ENCODE measurements at regions not wholly inside any gene's neighbourhood (a gene's known extent, or its start where the extent isn't known, plus 50 kb on each side); places are given as distances from the start of the nearest gene placed in this dataset.
"Not testable (repeated sequence)": the region's sequence is repeated elsewhere in the genome, so short reads cannot be mapped to it uniquely, and the experiment has no call there.

DNA sequence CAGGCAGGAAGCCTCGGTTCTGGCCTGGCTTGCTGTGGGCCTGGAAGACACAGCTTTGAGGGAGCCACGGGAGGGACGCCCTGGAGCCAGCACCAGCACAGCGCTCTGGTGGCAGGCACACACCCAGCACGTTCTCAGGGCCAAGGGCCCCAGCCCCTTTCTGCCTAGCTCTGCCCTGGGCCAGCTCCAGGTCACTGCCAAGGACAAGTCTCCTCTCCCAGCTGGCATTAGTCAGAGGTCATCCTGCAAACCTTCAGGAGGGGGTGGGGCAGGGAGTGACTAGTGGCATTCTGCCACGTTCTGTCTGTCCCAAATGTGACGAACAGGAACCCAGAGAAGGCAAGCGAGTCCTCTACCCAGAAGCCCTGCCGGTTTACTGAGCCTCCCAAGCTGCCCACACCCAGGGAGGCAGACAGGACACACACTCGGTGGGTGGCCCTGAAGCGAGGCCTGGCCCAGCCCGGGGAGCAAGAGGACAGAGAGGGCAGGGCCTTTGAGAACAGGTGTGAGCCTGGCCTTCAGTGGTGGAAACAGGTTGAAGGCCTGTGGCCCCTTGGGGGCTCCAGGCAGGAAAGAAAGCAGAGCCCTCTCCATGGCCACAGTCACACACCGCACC lies 528.0 kb downstream of the TP53TG3F start:
- H3K4me3 ChIP-seq (replicated peaks; ENCODE audit: low read depth, low read length); DNase-seq (ENCODE audit: extremely low read depth, low read depth): not testable (repeated sequence)

- not testable (repeated sequence) for H3K4me3 ChIP-seq (replicated peaks; ENCODE audit: low read depth, low read length); DNase-seq (ENCODE audit: extremely low read depth, low read depth)
Observed at GRCh38 chr16:33988012-33988411, 528.6 kb downstream of the TP53TG3F start.

DNA sequence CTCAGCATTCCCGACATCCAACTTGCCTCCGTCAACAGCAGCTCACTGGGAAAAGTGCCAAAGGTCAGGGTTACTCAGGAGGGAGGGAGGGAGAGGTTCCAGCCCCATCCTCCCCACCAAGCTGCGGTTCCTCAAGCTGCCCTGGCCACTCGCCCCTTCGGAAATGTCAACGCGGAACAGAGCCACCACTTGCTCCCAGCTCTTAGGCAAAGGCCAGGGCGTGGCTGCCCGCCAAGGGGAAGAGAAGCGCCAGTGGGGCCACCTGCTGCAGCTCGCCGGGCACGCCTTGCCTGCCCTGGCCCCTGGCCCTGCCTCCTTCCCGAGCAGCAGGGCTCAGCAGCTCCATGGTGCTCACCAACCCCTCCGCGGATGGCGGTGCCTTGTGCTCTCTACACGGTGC lies 531.1 kb downstream of the TP53TG3F start:
- not testable (repeated sequence) for DNase-seq (ENCODE audit: extremely low read depth, low read depth); H3K4me3 ChIP-seq (replicated peaks; ENCODE audit: low read depth, low read length)

DNA sequence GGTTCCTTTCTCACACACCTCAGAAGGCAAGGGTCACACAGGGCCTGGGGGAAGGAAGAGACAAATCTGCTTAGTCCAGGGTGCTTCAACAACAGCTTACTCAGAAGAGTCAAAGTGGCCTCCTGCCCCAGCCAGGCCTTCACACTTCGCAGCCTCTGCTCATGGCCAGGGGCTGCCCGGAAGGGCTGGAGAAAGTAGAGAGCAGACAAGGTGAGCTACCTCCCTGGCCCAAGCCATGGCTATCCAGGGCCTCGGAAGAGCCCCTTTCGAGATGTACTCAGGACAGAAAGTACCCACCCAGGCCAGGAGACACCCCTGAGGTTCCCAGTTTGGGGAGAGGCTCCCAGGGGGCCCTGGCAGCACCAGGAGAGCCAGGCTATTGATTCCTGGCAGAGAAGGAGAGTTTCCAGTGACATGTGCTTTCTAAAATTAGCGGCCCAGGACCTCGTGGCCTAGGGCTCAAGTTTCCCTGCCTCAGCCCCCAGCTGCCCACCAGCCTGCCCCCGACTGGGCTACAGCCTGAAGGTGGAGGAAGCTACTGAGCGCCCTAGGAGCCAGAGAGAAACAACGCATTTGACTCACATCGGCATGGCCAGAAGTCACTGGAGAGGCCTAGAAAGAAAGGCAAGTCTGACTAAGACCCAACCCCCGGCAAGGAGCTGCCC lies 533.2 kb downstream of the TP53TG3F start:
- not testable (repeated sequence) for DNase-seq (ENCODE audit: extremely low read depth, low read depth); H3K4me3 ChIP-seq (replicated peaks; ENCODE audit: low read depth, low read length)

DNA sequence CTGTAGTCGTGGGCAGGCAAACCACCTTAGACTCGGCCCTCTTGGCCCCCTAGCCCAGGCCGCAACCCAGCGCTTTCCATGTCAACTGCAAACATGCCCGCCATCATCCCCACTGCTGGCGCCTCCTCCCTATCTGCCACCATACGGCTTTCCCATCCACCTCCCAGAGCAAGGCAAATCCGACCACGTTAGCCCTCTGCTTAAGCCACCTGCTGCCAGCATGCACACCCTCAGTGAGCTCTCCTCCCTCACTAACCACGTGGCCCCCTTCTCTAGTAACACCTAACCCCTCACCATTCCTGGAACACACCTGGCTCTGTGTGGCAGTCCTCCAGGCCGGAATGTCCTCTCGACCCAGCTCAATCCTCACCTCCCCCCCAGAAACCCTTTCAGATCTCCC lies 534.8 kb downstream of the TP53TG3F start:
- DNase-seq (ENCODE audit: extremely low read depth, low read depth); H3K4me3 ChIP-seq (replicated peaks; ENCODE audit: low read depth, low read length): not testable (repeated sequence)

DNA sequence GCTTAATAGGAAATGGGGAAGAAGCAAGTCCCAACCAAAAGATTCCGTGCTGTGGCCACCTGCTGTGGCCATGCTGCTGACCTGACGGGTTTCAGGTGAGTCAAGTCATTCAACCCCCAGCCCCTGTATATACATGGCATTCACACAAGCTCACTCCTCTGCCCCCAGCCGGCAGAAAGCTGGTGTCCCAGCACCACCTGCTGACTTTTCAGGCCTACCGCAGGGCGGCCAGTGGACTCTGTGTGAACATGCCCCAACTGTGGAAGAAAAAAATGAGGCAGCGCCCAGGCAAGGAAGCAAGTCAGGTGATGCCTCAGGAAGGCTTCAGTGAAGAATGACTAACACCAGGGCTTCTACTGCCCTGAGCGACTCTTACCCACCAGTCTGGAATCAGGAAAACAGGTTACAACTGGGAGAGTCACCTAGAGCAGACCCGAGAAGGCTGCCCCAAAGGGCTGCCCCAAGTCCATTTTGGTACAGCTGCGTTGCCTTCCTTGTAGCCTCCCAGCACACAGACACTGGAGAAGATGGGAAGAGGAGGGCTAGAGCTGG lies 536.5 kb downstream of the TP53TG3F start:
- not testable (repeated sequence) for H3K4me3 ChIP-seq (replicated peaks; ENCODE audit: low read depth, low read length); DNase-seq (ENCODE audit: extremely low read depth, low read depth)

DNA sequence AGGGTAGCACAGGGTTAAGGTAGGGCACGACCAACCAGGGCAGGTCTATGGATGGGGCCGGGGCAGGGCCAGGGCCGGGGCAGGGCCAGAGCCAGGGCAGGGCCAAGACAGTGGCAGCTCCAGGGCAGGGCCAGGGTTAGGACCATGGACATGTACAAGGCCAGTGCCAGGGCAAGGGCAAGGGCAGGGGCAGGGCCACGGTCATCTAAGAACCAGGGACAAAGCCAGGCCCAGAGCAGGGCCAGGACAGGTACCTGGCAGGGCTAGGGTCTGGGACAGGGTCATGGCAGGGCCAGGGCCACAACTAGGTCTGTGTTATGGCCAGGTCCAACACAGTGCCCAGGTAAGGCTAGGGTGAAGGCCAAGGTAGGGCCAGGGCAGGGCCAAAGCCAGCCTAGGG lies 541.8 kb downstream of the TP53TG3F start:
- H3K4me3 ChIP-seq (replicated peaks; ENCODE audit: low read depth, low read length); DNase-seq (ENCODE audit: extremely low read depth, low read depth): not testable (repeated sequence)

DNA sequence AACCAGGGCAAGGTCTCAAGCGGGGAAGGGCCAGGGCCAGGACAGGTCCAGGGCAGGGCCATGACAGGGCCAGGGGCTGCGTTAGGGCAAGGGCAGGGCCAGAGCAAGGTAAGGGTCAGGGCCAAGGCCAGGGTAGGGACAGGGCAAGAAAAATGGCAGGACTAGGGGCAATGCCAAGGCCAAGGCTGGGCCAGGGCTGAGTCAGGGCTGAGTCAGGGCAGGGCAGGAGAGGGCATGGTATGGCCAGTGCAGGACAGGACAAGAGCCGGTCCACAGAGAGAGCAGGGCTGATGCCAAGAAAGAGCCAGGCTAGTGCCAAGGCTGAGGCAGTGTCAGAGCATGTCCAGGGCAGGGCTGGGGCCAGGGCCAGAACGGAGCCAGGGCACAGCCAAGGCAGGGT lies 542.5 kb downstream of the TP53TG3F start:
- DNase-seq (ENCODE audit: extremely low read depth, low read depth): not testable (repeated sequence)

DNA sequence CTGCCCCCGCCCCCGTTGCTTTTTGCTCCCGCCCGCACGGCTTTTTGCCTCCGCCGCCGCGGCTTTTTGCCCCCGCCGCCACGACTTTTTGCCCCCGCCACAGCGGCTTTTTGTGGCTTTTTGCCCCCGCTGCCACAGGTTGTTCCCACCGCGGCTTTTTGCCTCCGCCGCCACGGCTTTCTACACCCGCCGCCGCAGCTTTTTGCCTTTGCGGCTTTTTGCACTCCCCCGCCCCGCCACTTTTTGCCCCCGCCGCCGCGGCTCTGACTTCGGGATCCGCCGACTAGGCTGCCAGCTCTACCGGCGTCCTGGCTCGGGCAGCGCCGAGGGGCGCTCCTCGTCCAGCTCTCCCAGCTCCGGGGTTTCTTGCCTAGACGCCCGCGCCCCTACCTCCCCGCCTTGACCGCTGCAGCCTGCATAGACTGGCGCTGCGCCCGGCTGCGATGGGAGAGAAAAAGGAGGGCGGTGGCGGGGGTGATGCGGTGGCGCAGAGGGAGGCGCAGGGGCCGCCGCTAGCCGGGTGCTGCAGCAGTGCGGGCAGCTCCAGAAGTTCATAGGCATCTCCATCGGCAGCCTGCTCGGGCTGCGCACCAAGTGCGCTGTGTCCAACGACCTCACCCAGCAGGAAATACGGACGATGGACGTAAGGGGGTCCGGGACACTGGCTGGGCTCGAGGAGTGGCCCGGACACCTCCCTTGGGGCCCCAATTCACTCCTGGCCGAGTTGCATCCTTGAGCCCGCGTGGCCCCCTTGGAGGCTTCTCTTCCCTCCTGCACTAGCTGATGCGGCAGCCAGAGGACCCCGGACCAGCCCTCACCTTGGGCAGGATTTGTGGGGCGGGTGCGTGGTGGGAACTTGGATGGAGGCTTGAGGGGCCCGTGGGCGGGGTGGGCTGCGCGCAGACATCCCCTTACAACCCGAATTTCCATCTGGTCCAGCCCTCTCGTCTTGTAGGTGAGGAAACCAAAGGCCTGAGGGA lies 555.7 kb downstream of the TP53TG3F start:
- not testable (repeated sequence) for H3K4me3 ChIP-seq (replicated peaks; ENCODE audit: low read depth, low read length)

More for the DNA sequence above, 542.5 kb downstream of the TP53TG3F start:
- not testable (repeated sequence) for H3K4me3 ChIP-seq (replicated peaks; ENCODE audit: low read depth, low read length)

DNA sequence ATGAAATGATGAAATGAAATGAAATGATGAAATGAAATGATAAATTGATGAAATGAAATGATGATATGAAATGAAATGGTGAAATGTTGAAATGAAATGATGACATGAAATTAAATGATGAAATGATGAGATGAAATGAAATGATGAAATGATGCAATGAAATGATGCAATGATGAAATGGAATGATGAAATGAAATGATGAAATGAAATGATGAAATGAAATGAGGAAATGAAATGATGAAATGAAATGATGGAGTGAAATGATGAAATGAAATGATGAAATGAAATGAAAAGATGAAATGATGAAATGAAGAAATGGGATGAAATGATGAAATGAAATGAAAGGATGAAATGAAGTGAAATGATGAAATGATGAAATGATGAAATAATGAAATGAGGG lies 558.9 kb downstream of the TP53TG3F start:
- DNase-seq (ENCODE audit: extremely low read depth, low read depth); H3K4me3 ChIP-seq (replicated peaks; ENCODE audit: low read depth, low read length): not testable (repeated sequence)

More for the DNA sequence above, 555.7 kb downstream of the TP53TG3F start:
- not testable (repeated sequence) for DNase-seq (ENCODE audit: extremely low read depth, low read depth)

- no peak for TF ChIP-seq CTCF (IDR thresholded peaks at IDR 0.05; ENCODE audit: low read depth, low read length, missing control alignments)
- H3K4me3 ChIP-seq (replicated peaks; ENCODE audit: low read depth, low read length): no peak overlapping the region
- no peak for DNase-seq (ENCODE audit: extremely low read depth, low read depth)
Observed at GRCh38 chr16:34050787-34051320, 591.4 kb downstream of the TP53TG3F start.

- no peak overlapping the region for H3K4me3 ChIP-seq (replicated peaks; ENCODE audit: low read depth, low read length)
Observed at GRCh38 chr16:34054137-34054536, 594.7 kb downstream of the TP53TG3F start.

More at GRCh38 chr16:34054137-34054536, 594.7 kb downstream of the TP53TG3F start:
- DNase-seq (ENCODE audit: extremely low read depth, low read depth): no peak
- no peak for TF ChIP-seq CTCF (IDR thresholded peaks at IDR 0.05; ENCODE audit: low read depth, low read length, missing control alignments)

Data from HFF-Myc (cell line).